ENCODE measurements at regions not wholly inside any gene's neighbourhood (a gene's known extent, or its start where the extent isn't known, plus 50 kb on each side); places are given as distances from the start of the nearest gene placed in this dataset.

GRCh38 chr2:120656273-120656950 lies 79.3 kb upstream of the GLI2 start:
- Histone ChIP-seq H3K9me3 (peaks cover 3 to 4% of the 10 kb centered on the region in 2 donors), H3K27me3 (peaks cover 0 to 2% of the 10 kb centered on the region in 2 donors), H3K4me3 (no peak overlapping the region), H3K27ac (no peak overlapping the region), H3K36me3 (no peaks in the 10 kb centered on the region), H3K4me1 (peaks cover 0 to 5% of the 10 kb centered on the region in 2 donors)
- no peak for DNase-seq (ENCODE audit: low spot score in 2 of 2)
- intact Hi-C loops (cut with DNase I; ENCODE audit: low total_unique reads), result no loop called here
- TF ChIP-seq POLR2AphosphoS5 (IDR thresholded peaks at IDR 0.05) (no peak), POLR2A (IDR thresholded peaks at IDR 0.05) (no peak)
- TF ChIP-seq, protein P1, sequence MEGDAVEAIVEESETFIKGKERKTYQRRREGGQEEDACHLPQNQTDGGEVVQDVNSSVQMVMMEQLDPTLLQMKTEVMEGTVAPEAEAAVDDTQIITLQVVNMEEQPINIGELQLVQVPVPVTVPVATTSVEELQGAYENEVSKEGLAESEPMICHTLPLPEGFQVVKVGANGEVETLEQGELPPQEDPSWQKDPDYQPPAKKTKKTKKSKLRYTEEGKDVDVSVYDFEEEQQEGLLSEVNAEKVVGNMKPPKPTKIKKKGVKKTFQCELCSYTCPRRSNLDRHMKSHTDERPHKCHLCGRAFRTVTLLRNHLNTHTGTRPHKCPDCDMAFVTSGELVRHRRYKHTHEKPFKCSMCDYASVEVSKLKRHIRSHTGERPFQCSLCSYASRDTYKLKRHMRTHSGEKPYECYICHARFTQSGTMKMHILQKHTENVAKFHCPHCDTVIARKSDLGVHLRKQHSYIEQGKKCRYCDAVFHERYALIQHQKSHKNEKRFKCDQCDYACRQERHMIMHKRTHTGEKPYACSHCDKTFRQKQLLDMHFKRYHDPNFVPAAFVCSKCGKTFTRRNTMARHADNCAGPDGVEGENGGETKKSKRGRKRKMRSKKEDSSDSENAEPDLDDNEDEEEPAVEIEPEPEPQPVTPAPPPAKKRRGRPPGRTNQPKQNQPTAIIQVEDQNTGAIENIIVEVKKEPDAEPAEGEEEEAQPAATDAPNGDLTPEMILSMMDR (IDR thresholded peaks at IDR 0.05), result no peak

- H3K27me3 ChIP-seq, result peaks cover 0 to 2% of the 10 kb centered on the region in 2 donors
- peaks cover 0 to 5% of the 10 kb centered on the region in 2 donors for H3K4me1 ChIP-seq
- no peak for TF ChIP-seq POLR2A (IDR thresholded peaks at IDR 0.05)
- no peak for TF ChIP-seq POLR2AphosphoS5 (IDR thresholded peaks at IDR 0.05)
- TF ChIP-seq, protein P1 (IDR thresholded peaks at IDR 0.05), result no peak
- no peak for DNase-seq (ENCODE audit: low spot score in 2 of 2)
- no peaks in the 10 kb centered on the region for H3K36me3 ChIP-seq
- H3K27ac ChIP-seq, result no peak overlapping the region
- H3K4me3 ChIP-seq, result no peak overlapping the region
- no peaks in the 10 kb centered on the region for H3K9me3 ChIP-seq
- intact Hi-C loops (cut with DNase I; ENCODE audit: low total_unique reads), result no loop called here
Measured at GRCh38 chr2:120658042-120658769, 77.5 kb upstream of the GLI2 start.

DNA sequence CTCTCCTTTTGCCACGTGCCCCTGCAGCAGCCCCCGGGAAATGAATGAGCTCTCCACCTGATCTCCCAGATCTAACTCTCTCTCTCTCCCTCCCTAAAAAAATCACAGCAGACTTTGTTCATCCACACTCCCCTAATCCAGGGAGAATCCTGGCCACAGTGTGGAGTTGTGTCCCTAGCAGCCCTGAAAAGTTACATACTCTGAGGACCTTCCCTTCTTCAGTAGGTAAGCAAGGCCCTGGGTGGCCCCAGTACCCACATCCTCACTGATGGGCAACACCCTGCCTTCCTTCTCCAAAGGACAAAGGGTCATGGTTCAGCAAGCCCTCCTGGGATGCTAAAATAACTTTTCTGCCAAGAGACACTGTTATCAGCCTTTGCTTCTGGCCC lies 76.9 kb upstream of the GLI2 start:
- no peak for DNase-seq (ENCODE audit: low spot score in 2 of 2)
- Histone ChIP-seq H3K4me3 (no peak overlapping the region), H3K36me3 (no peaks in the 10 kb centered on the region), H3K27ac (no peak overlapping the region), H3K27me3 (peaks cover 0 to 2% of the 10 kb centered on the region in 2 donors), H3K4me1 (peaks cover 0 to 5% of the 10 kb centered on the region in 2 donors), H3K9me3 (no peaks in the 10 kb centered on the region)
- no peak for TF ChIP-seq POLR2A (IDR thresholded peaks at IDR 0.05)
- TF ChIP-seq, protein P1 (IDR thresholded peaks at IDR 0.05), result no peak
- no peak for TF ChIP-seq POLR2AphosphoS5 (IDR thresholded peaks at IDR 0.05)
- intact Hi-C loops (cut with DNase I; ENCODE audit: low total_unique reads), result no loop called here

- intact Hi-C loops (cut with DNase I; ENCODE audit: low total_unique reads), result no loop called here
- Histone ChIP-seq H3K9me3 (no peaks in the 10 kb centered on the region), H3K4me3 (no peak overlapping the region), H3K27ac (no peak overlapping the region), H3K27me3 (no peaks in the 10 kb centered on the region), H3K4me1 (peaks cover 0 to 5% of the 10 kb centered on the region in 2 donors), H3K36me3 (no peaks in the 10 kb centered on the region)
- TF ChIP-seq POLR2A (IDR thresholded peaks at IDR 0.05) (no peak), POLR2AphosphoS5 (IDR thresholded peaks at IDR 0.05) (no peak)
- TF ChIP-seq, protein P1 (IDR thresholded peaks at IDR 0.05), result no peak
- no peak for DNase-seq (ENCODE audit: low spot score in 2 of 2)
Measured at GRCh38 chr2:120659275-120659977, 76.2 kb upstream of the GLI2 start.
